Superior temporal gyrus (tissue), 1 donor: ENCODE measurements at regions not wholly inside any gene's neighbourhood (a gene's known extent, or its start where the extent isn't known, plus 50 kb on each side); places are given as distances from the start of the nearest gene placed in this dataset.
"Not testable (repeated sequence)": the region's sequence is repeated elsewhere in the genome, so short reads cannot be mapped to it uniquely, and the experiment has no call there.

Source experiments
- DNase-seq: peaks from one replicate; pipeline ENCODE4 v3.0.0-alpha.2; 2016; ENCODE audit errors: extremely low spot score

DNA sequence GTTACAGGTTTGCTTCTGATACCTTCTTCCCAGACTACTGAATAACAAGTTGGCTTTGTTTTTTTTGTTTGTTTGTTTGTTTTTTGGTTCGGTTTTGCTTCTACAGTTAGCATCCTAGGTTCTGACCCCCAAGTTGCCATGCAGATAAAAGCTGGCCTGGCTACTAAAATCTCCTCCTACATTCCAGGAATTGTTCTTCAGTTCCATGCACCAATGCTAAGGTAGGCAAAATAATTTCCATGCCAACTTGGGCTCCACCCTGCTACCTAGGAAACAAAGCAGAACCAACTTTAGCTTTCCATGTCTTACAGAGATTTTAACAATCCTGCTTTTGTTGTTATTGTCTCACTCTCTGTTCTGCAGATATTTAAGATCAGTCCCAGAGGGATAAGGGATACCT is 495.5 kb upstream of the SOX9 start:
- no peak for DNase-seq

DNA sequence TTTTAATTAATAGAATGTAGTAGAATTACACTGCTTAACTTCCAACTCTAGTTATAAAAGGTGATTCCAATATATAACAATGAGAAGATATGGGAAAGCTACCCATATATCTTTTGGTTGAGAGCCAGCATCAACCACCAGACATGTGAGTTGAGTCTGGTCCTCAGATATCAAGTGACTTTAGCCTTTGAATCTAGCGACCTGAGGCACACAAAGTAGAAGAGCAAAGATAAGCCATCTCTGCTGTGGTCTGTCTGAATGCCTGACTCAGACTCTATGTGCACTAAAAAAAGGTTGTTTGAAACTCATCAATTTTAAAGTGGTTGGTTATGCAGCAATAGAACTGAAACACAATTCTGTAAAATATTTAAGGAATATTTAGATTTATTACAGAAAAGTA is 492.5 kb upstream of the SOX9 start:
- DNase-seq: no peak

DNA sequence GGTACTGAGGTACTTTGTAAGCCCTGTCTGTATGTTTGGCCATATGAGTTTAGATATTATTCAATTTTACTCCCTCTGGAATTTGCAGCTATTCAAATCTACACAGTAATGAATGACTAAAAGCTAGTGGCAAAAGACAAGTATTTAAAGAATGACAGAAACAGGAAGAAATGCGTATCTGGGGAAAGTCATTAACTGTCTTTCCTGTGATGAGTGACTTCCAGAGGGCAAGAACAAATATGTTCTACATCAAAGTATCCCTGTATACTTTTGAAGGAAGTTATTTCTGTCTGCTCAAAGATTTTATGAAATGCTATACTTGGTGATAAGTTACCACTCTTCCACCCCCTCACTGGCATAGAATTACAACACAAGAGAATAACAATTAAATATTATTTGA is 489.3 kb upstream of the SOX9 start:
- no peak for DNase-seq

DNA sequence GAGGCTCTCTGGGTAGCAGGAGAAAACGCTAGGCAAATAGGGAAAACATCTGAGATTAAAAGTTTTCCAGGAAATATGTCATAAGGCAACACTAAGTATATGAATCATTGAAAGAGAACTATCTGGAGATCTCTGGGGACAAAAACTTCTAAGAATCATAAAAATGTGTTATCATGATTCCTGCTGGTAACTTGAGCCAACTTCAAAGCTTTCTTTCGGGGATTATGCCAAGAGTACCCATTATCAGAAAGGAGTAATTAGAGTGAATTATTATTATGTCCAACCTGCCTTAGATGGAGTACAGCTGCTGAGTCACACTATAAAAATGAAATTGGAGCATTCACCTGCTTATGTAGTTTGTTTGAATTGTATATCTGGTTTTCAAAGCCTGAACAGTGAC is 488.5 kb upstream of the SOX9 start:
- DNase-seq: no peak

DNA sequence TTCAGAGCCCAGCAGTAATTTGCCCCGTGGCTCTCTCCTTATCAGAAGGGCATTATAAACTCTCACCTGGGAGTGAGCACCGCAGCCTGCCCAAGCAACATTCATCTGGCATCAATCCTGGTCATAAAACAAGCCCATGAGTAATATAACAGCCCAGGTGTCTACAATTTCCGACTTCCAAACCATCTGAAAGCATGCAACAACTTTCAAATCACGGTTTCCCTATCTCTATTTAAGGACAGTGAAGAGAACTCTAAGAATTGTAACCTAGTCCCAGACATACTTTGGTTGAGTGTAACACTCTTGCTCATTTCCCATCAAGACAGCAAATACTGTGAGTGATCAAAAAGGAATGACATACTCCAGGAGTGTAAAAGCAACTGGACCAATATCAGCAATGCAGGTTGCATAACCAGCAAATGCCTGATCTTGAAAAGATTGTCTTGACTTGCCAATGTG is 487.4 kb upstream of the SOX9 start:
- DNase-seq: no peak

DNA sequence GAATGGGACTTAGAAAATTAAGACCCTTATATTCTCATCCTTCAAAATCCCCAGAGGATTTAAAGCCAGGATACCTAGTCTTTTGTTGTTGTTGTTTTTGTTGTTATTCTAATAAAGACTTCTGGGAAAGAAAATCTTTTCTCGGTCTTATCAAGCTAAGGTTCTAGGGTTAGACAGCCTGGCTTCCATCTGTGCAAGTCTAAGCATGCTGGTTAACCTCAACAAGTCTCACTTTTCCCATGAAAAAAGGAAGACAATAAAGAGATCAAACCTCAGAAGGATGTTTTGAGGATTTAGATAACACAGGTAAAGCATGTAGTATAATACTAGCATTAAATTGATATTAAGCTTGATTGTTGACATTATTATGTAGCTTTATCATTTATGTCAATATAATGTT is 486.4 kb upstream of the SOX9 start:
- DNase-seq: no peak

DNA sequence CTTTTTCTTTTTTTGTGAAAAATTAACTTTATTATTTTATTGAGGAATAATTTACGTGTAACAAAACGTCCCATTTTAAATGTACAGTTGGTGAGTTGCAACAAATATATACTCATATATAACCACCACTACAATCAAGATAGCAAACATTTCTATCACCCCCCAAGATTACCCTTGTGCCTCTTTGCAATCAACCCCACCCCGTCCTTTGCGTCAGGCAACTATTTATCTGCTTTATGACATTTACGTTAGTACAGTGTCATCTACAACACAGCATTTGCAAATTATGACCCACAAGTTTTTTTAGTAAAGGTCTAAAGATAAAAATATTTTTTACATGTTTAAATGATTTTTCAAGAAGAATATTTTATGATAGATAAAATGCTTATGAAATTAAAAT is 485.6 kb upstream of the SOX9 start:
- no peak for DNase-seq

DNA sequence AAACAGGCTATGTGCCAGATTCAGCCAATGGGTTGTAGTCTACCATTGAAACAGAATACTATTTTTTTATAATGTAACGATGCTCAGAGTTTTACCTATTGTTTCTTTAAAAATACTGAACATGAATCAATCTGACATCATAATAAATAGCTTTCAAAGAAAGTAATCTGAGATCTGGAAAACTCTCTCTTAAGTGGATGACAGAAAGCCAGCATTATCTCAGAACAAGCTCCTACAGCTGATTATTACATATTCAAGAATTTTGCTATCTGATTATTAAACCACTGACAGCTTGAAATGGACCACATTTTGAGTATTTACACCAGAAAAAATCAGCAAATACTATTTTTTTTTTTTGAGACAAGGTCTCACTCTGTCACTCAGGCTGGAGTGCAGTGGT is 484.2 kb upstream of the SOX9 start:
- no peak for DNase-seq

DNA sequence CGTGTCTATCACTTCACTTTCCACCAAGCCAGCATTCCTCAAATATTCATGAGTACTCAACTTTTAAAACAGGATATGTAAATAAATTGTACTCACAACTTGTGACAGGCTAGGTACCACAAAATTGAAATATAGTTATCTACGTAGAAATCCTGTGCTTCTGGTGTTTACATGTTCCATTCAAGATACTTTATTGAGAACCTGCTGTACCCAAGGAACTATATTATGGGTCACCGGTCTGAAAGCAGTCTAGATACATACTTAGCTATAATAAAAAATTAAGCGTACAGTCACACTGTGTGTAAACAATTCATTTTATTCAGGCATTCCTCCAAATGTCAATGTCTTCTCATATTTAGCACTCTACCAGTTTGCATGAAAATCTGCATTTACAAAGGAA is 482.2 kb upstream of the SOX9 start:
- DNase-seq: no peak

DNA sequence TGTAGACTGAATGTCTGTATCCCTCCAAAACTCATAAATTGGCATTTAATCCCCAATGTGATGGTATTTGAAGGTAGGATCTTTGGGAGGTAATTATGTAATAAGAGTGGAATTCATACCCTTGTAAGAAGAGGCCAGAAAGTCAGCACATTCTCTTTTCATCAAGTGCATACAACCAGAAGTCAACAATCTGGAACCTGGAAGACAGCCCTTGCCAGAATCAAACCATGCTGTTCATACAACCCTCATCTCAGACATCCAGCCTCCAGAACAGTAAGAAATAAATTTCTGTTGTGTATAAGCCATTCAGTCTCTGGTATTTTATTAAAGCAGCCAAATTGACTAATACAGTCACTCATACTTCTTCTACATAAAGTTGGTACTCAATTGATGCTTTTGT is 481.0 kb upstream of the SOX9 start:
- no peak for DNase-seq

DNA sequence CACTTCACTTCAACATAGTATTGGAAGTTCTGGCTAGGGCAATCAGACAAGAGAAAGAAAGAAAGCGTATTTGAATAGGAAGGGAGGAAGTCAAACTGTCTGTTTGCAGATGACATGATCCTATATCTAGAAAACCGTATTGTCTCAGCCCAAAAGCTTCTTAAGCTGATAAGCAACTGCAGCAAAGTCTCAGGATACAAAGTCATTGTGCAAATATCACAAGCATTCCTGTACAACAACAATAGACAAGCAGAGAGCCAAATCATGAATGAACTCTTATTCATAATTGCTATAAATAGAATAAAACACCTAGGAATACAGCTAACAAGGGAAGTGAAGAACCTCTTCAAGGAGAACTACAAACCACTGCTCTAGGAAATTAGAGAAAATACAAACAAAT is 473.9 kb upstream of the SOX9 start:
- DNase-seq: not testable (repeated sequence)

DNA sequence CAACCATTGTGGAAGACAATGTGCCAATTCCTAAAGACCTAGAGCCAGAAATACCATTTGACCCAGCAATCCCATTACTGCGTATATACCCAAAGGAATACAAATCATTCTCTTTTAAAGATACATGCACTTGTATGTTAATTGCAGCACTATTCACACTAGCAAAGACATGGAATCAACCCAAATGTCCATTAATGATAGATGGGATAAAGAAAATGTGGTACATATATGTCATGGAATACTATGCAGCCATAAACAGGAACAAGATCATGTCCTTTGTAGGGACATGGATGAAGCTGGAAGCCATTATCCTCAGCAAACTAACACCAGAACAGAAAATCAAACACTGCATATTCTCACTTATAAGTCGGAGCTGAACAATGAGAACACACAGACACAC is 472.5 kb upstream of the SOX9 start:
- not testable (repeated sequence) for DNase-seq

DNA sequence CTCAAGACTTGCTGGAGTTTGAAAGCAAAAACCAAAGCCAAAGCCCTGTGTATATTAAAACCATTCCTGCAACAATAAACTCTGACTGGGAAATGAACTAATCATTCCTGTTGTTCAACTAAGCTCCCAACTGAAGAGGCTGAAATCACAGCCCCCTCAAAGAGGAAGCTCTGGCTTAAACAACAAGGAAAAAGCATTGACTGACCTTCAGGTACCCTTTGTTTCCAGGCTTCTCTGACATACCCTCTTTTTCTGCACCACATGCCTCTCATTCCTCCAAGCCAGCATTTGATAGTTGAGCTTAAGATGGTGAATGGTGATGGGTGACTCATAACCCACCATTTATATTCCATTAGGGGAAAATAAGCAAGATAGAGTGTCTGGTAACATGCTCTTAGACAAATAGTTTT is 470.9 kb upstream of the SOX9 start:
- DNase-seq: no peak

DNA sequence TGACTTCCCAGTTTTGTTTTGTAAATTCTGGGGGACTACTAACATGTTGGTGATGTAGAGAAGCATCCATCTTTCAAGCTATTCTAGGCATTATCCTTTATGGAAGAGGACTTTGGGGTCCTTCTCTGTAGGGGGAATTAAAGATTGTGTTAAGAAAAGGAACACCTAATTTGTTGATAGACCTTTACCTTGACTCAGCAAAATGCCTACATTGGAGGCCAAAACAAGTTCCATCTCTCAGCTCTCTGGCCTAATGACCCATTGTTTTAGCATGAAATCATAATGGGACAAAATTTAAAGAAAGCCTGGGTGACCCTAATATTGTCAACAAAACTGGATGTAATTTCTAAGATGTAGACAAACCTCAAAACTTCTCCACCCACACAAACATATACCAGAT is 465.3 kb upstream of the SOX9 start:
- DNase-seq: no peak

DNA sequence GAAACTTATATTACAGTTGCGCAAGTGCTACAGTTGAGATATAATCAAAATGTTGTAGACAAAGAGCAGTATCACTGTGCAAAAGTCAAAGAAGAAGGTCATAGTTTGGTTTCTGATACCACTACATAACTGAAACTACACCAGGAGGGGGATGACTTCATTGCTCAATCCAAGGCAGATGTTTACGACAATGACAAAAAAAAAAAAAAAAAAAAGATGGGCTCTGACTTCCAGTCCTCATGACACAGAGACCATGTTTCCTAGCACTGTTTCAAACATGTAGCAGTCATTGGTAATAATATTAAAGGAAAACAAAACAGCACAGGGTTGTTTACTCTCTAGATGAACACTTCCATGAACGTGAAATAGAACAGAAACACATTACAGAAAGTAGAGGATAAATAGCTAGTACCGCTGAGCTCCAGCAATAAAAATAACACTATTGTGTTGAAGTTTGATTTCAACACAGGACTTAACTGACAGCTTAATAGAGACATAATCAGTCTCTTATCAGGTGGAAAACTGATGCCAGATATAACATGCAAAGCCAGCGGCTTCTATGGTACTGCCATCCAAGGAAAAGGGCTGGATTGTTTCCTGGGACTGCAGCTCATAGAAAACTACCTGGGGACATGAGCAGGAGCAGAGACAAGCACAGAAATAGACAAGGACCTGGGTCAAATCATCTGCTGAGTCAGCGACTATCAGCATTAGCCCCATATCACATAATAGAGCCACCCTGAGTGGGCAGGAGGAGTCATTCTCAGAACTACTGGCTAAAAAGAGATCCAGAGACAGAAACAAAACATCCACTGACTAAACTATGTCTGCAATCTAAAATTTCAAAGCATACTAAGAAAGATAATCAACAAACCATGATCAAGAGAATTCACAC is 463.6 kb upstream of the SOX9 start:
- DNase-seq: no peak

DNA sequence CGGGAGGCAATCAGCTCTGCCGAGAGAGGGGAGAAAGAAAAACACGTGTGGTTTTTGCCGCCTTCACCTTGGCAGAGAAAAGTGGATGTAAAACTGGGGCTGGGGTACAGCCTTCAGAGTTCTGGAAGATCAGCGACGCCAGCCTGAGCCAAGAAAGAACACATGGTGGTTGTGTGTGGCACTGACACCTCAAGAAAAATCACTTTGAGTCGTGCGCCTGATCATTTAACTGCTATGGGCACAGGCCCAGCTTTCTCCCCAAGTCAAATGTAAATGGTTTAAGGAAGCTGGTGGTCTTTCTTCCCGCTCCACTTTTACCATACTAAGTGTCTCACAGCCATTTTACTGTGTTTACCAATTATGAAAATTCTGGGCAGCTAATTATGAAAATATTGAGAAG is 461.8 kb upstream of the SOX9 start:
- no peak for DNase-seq

DNA sequence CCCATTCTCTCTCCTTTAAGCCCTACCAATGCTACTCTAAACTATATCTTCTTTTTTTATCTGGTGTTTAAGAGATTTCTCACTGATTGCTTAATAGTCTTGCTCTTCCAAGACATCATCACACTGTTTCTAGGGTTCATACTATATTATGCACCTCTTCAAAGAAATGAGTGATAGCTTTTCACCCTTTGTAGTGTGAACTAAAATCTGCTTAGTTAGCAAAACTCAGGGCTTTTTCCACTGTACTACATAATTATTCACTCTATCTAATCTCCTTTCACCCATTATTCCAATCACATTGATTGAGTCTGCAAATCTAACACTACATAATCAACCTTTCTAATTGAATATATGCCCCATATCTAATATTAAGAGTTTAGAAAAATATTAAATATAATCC is 456.0 kb upstream of the SOX9 start:
- no peak for DNase-seq

DNA sequence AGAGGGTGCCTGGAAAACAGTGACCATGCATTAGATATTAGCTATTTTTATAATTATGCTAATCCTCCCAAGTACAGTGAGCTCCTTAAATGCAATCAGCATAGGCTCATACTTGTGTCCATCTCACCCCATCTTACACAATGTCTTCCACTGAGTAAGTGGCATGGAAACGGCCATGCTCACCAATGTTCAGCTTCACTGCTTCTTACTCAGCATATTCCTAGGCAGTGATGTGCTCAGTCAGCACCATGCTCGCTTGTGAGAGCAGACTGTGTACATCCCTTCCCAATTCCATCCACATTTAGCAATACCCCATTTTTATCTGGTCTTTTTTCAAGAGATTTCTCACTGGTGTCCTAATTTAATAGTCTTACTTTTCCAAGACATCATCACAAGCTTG is 454.8 kb upstream of the SOX9 start:
- no peak for DNase-seq

DNA sequence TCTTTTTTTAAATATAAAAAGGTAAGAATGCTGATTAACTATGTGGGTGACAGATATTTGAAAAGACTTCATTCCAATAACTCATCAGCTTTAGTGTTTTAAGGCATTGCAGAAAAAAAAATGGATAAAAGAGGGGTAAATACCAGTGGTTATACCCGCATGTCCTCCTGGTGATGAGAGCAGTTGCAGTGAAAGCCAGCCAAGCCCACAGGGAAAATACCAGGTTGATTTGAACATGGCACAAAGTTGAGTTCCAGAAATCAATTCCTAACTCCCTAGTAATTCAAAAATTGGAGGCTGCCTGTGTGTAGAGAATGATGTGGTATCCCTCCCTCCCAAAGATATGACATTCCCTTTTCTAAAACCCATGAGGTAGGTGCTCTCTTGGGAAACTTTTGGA is 453.2 kb upstream of the SOX9 start:
- DNase-seq: no peak

DNA sequence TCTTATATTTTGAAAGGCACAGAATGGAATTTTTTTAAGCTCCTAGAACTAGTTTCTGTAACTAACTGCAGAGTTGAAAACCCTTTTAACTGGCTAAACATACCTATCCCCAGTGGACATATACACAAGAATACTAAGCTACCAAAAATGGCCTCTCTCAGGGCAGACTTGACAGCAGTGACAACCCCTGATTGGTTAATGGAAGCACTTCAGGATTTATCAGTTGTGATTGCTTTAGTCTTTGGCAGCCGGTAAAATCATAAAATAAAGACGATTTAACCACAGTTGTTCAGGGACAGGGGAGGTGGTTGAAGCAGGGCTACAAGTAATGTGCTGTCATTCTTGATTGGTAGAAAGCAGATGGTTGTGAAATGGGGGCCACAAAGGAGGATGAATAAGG is 452.0 kb upstream of the SOX9 start:
- no peak for DNase-seq

DNA sequence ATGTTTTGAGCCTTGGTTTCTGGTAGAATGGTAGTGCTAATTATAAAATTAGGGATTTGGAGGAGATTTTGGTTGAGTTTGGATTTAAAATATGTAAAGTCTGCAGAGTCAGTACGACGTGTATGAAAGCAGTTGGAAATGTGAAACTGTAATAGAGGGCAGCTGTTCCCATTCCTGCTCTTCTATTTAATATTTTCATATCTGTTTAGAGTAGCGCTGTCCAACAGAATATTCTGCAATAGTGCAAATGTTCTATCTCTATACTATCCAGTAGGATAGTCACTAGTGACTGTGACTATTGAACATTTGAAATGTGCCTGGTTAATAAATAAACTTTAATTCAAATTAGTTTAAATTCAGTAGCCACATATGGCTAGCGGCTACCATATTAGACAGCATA is 443.4 kb upstream of the SOX9 start:
- DNase-seq: no peak

DNA sequence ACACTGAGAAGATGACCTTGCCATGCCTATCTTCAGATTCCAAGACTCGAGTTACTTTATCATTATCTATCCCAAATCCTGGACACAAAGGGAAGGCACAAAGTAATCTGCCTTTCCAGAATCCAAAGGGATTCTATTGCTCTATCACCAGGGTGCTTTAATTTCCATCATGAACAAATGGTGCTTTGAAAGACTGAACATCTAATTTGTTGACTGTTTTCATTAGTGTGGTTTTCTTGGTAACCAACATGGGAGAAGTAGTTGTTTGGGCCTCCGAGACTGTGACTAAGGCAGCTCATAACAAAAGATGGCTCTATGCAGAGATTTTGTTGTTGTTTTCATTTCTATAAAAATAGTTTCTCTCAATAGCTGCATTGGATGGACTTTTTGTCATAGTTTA is 441.0 kb upstream of the SOX9 start:
- no peak for DNase-seq

DNA sequence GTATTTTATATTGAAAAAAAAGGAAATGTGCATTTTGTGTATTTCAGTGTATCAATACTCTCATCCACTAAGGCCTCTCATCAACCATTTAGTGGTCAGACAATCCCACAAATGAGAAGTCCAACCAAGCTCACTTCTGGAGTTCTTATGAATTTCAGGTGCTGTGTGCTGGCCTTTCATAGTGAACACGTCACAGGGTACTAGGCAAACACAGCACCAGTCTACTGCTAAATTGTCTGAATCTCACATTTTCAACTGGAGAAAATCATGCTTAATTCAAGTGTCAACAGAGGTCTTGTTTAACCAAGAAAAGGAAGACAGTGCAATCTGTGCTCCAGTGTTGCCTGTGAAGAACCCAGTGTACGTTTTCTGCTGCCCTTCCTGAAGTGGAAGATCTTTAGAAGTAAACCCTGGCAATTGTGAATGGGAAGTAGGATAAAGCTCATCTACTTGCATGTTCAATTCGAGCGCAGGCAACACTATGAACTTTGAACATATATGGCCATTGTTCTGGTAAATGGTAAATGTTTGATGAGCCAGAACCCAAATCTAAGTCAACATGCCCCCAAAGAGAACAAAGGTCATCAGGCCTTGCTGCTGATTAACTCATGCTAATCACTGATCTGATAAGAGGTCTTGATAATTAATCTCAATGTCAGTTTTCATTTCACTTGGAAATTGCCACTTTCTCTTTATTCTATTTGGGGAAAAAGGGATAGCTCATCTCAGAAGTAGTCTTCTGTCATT is 439.2 kb upstream of the SOX9 start:
- no peak for DNase-seq
